GM10266 (cell line): ENCODE measurements at regions not wholly inside any gene's neighbourhood (a gene's known extent, or its start where the extent isn't known, plus 50 kb on each side); places are given as distances from the start of the nearest gene placed in this dataset.

Experiments used
- DNase-seq: peaks from one replicate; pipeline ENCODE4 v3.0.0; 2012; ENCODE audit errors: extremely low spot score
- TF ChIP-seq, protein P1 (sequence below): IDR thresholded peaks from 2 replicates; pipeline ENCODE4 v1.5.1; 2012; ENCODE audit warnings: mild to moderate bottlenecking, low read depth; ENCODE audit not compliant: control insufficient read depth, insufficient read depth; ENCODE audit errors: missing control alignments

DNA sequence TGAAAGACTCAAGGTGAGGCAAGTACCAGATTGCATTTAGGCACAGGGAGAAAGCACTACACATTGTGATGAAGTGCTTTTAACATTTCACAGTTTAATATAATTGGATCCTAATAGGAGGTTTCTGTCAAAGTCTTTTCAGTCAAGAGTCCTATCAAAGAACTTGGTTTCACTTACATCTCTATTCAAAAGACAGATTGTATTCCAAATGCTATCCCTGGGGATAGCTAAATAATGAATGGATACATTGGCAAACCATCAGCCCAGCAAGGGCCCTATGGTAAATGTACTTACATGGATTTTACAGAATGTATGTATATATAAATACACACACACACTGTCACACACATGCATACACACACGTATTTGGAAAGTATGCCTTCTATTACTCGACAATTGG, 655.5 kb upstream of the FLRT2 start:
- TF ChIP-seq, protein P1, sequence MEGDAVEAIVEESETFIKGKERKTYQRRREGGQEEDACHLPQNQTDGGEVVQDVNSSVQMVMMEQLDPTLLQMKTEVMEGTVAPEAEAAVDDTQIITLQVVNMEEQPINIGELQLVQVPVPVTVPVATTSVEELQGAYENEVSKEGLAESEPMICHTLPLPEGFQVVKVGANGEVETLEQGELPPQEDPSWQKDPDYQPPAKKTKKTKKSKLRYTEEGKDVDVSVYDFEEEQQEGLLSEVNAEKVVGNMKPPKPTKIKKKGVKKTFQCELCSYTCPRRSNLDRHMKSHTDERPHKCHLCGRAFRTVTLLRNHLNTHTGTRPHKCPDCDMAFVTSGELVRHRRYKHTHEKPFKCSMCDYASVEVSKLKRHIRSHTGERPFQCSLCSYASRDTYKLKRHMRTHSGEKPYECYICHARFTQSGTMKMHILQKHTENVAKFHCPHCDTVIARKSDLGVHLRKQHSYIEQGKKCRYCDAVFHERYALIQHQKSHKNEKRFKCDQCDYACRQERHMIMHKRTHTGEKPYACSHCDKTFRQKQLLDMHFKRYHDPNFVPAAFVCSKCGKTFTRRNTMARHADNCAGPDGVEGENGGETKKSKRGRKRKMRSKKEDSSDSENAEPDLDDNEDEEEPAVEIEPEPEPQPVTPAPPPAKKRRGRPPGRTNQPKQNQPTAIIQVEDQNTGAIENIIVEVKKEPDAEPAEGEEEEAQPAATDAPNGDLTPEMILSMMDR: no peak
- DNase-seq: no peak

- TF ChIP-seq, protein P1: no peak
- no peak for DNase-seq
These were observed 652.9 kb upstream of the FLRT2 start for GRCh38 chr14:84877061-84877460.

GRCh38 chr14:84882830-84883229, 647.1 kb upstream of the FLRT2 start:
- TF ChIP-seq, protein P1: no peak
- no peak for DNase-seq

- no peak for DNase-seq
These were observed 644.9 kb upstream of the FLRT2 start for GRCh38 chr14:84885061-84885460.

GRCh38 chr14:84891404-84891803, 638.5 kb upstream of the FLRT2 start:
- TF ChIP-seq, protein P1: no peak
- DNase-seq: no peak

More at GRCh38 chr14:84885061-84885460, 644.9 kb upstream of the FLRT2 start:
- TF ChIP-seq, protein P1: no peak

DNA sequence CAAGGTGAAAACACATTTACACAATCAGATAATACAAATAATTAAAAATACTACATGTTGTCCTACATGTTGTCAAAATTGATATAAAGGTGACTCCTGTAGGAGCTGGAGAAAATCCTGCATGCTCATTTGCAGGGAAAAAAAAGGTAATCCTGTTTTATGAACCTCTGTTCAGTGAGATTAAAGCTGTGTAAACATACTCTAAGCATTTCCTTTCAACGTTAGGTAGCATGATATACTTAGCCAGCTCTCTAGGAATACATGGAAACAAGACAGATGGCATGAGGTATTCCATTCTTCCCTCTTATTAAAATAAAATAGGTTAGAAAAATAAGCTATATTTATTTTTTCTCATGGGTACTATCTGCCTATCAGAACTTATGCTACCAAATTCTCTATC, 635.7 kb upstream of the FLRT2 start:
- TF ChIP-seq, protein P1: no peak
- no peak for DNase-seq

- TF ChIP-seq, protein P1: no peak
- no peak for DNase-seq
These were observed 607.6 kb upstream of the FLRT2 start for GRCh38 chr14:84922370-84922769.
